ENCODE measurements at regions not wholly inside any gene's neighbourhood (a gene's known extent, or its start where the extent isn't known, plus 50 kb on each side); places are given as distances from the start of the nearest gene placed in this dataset.

GRCh38 chr1:47554901-47555300, 117.1 kb downstream of the FOXD2 start:
- intact Hi-C loops (cut with micrococcal nuclease): no loop called here
- Mint-ChIP-seq H3K4me3 (no peak overlapping the region), H3K4me1 (no peaks in the 10 kb centered on the region), H3K9me3 (no peaks in the 10 kb centered on the region), H3K36me3 (no peaks in the 10 kb centered on the region), H3K27ac (no peak overlapping the region), H3K27me3 (ENCODE audit: low read depth in 2 of 2) (peaks cover 11 to 16% of the 10 kb centered on the region in 2 donors)
- no peak overlapping the region for H3K4me3 ChIP-seq (ENCODE audit: low read length)
- no peaks in the 10 kb centered on the region for H3K36me3 ChIP-seq (ENCODE audit: control insufficient read depth, insufficient read depth, low read length)
- ATAC-seq (no peak), DNase-seq (no peak)
- H3K4me1 ChIP-seq (ENCODE audit: control insufficient read depth, insufficient read depth, low read length): no peaks in the 10 kb centered on the region
- no peak for TF ChIP-seq CTCF (IDR thresholded peaks at IDR 0.05)
- no peak overlapping the region for H3K27ac ChIP-seq (ENCODE audit: low read length)
- WGBS (ENCODE audit: insufficient coverage): 80% methylated on average over 1 of the region's 1 CpG
- no peaks in the 10 kb centered on the region for H3K27me3 ChIP-seq (ENCODE audit: control insufficient read depth, insufficient read depth, low read length)
- no peaks in the 10 kb centered on the region for H3K9me3 ChIP-seq (ENCODE audit: control insufficient read depth, insufficient read depth, low read length)

- H3K9me3 ChIP-seq (ENCODE audit: control insufficient read depth, insufficient read depth, low read length): no peaks in the 10 kb centered on the region
- 90% methylated on average over 2 of the region's 2 CpGs for WGBS (ENCODE audit: insufficient coverage)
- H3K4me1 ChIP-seq (ENCODE audit: control insufficient read depth, insufficient read depth, low read length): no peaks in the 10 kb centered on the region
- Mint-ChIP-seq H3K4me1 (no peaks in the 10 kb centered on the region), H3K4me3 (no peak overlapping the region), H3K9me3 (no peaks in the 10 kb centered on the region), H3K36me3 (no peaks in the 10 kb centered on the region), H3K27ac (no peak overlapping the region), H3K27me3 (ENCODE audit: low read depth in 2 of 2) (peaks cover 11 to 16% of the 10 kb centered on the region in 2 donors)
- intact Hi-C loops (cut with micrococcal nuclease): no loop called here
- ATAC-seq: no peak
- H3K27ac ChIP-seq (ENCODE audit: low read length): no peak overlapping the region
- DNase-seq: no peak
- H3K36me3 ChIP-seq (ENCODE audit: control insufficient read depth, insufficient read depth, low read length): no peaks in the 10 kb centered on the region
- no peak for TF ChIP-seq CTCF (IDR thresholded peaks at IDR 0.05)
- H3K27me3 ChIP-seq (ENCODE audit: control insufficient read depth, insufficient read depth, low read length): no peaks in the 10 kb centered on the region
- H3K4me3 ChIP-seq (ENCODE audit: low read length): no peak overlapping the region
These were observed 117.5 kb downstream of the FOXD2 start for GRCh38 chr1:47555306-47555705.

- no peaks in the 10 kb centered on the region for H3K4me1 Mint-ChIP-seq
- no peaks in the 10 kb centered on the region for H3K9me3 ChIP-seq (ENCODE audit: control insufficient read depth, insufficient read depth, low read length)
- DNase-seq (no peak), ATAC-seq (no peak)
- no peaks in the 10 kb centered on the region for H3K36me3 Mint-ChIP-seq
- 84% methylated on average over 24 of the region's 24 CpGs for WGBS (ENCODE audit: insufficient coverage)
- H3K9me3 Mint-ChIP-seq: no peaks in the 10 kb centered on the region
- intact Hi-C loops (cut with micrococcal nuclease): no loop called here
- H3K27ac ChIP-seq (ENCODE audit: low read length): no peak overlapping the region
- no peak overlapping the region for H3K4me3 Mint-ChIP-seq
- TF ChIP-seq CTCF (IDR thresholded peaks at IDR 0.05): no peak
- peaks cover 11 to 16% of the 10 kb centered on the region in 2 donors for H3K27me3 Mint-ChIP-seq (ENCODE audit: low read depth in 2 of 2)
- no peaks in the 10 kb centered on the region for H3K36me3 ChIP-seq (ENCODE audit: control insufficient read depth, insufficient read depth, low read length)
- H3K4me3 ChIP-seq (ENCODE audit: low read length): no peak overlapping the region
- no peak overlapping the region for H3K27ac Mint-ChIP-seq
- H3K27me3 ChIP-seq (ENCODE audit: control insufficient read depth, insufficient read depth, low read length): no peaks in the 10 kb centered on the region
- H3K4me1 ChIP-seq (ENCODE audit: control insufficient read depth, insufficient read depth, low read length): no peaks in the 10 kb centered on the region
These were observed 118.2 kb downstream of the FOXD2 start for GRCh38 chr1:47555841-47556560.

GRCh38 chr1:47557066-47557465, 119.2 kb downstream of the FOXD2 start:
- Histone ChIP-seq H3K9me3 (ENCODE audit: control insufficient read depth, insufficient read depth, low read length) (no peaks in the 10 kb centered on the region), H3K36me3 (ENCODE audit: control insufficient read depth, insufficient read depth, low read length) (no peaks in the 10 kb centered on the region), H3K27ac (ENCODE audit: low read length) (no peak overlapping the region), H3K4me1 (ENCODE audit: control insufficient read depth, insufficient read depth, low read length) (no peaks in the 10 kb centered on the region), H3K4me3 (ENCODE audit: low read length) (no peak overlapping the region), H3K27me3 (ENCODE audit: control insufficient read depth, insufficient read depth, low read length) (no peaks in the 10 kb centered on the region)
- Mint-ChIP-seq H3K27me3 (ENCODE audit: low read depth in 2 of 2) (peaks cover 11 to 16% of the 10 kb centered on the region in 2 donors), H3K27ac (no peak overlapping the region), H3K9me3 (no peaks in the 10 kb centered on the region), H3K36me3 (no peaks in the 10 kb centered on the region), H3K4me3 (no peak overlapping the region), H3K4me1 (no peaks in the 10 kb centered on the region)
- DNase-seq (no peak), ATAC-seq (no peak)
- WGBS (ENCODE audit: insufficient coverage): 98% methylated on average over 3 of the region's 4 CpGs
- TF ChIP-seq CTCF (IDR thresholded peaks at IDR 0.05): no peak
- intact Hi-C loops (cut with micrococcal nuclease): no loop called here
